ENCODE measurements at regions not wholly inside any gene's neighbourhood (a gene's known extent, or its start where the extent isn't known, plus 50 kb on each side); places are given as distances from the start of the nearest gene placed in this dataset.
A peak's percentile ranks its signal among the peaks of the same experiment; 100 is the strongest.

- Histone ChIP-seq H3K79me2 (ENCODE audit: low read length) (no peaks in the 10 kb centered on the region), H3K9me2 (replicated peaks; ENCODE audit: insufficient read depth, low read length) (no peaks in the 10 kb centered on the region), H2AFZ (ENCODE audit: low read length) (no peak overlapping the region), H4K20me1 (ENCODE audit: insufficient read depth, low read length) (no peaks in the 10 kb centered on the region), H3K4me1 (ENCODE audit: low read length) (no peaks in the 10 kb centered on the region), H3K36me3 (replicated peaks; ENCODE audit: insufficient read depth, low read length) (no peaks in the 10 kb centered on the region), H3K9me3 (replicated peaks; ENCODE audit: insufficient read depth, low read length) (no peaks in the 10 kb centered on the region), H3K9ac (ENCODE audit: low read length) (no peak overlapping the region), H3F3A (ENCODE audit: insufficient read depth, low read length) (no peaks in the 10 kb centered on the region), H3K27ac (ENCODE audit: low read length) (no peak overlapping the region), H3K4me2 (ENCODE audit: low read depth, low read length) (no peak overlapping the region), H3K4me3 (ENCODE audit: low read length) (no peak overlapping the region), H3K27me3 (replicated peaks; ENCODE audit: insufficient read depth, low read length) (no peaks in the 10 kb centered on the region)
- TF ChIP-seq, protein P1, sequence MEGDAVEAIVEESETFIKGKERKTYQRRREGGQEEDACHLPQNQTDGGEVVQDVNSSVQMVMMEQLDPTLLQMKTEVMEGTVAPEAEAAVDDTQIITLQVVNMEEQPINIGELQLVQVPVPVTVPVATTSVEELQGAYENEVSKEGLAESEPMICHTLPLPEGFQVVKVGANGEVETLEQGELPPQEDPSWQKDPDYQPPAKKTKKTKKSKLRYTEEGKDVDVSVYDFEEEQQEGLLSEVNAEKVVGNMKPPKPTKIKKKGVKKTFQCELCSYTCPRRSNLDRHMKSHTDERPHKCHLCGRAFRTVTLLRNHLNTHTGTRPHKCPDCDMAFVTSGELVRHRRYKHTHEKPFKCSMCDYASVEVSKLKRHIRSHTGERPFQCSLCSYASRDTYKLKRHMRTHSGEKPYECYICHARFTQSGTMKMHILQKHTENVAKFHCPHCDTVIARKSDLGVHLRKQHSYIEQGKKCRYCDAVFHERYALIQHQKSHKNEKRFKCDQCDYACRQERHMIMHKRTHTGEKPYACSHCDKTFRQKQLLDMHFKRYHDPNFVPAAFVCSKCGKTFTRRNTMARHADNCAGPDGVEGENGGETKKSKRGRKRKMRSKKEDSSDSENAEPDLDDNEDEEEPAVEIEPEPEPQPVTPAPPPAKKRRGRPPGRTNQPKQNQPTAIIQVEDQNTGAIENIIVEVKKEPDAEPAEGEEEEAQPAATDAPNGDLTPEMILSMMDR (IDR thresholded peaks at IDR 0.05; ENCODE audit: low read length), result peak; percentile 11; the same call in 1 of the 2 replicates
- TF ChIP-seq EZH2 (optimal IDR thresholded peaks at IDR 0.05; ENCODE audit: low read depth, low read length), result no peak
- DNase-seq, result no peak
Observed at GRCh38 chr5:99911971-99912370, 623.2 kb upstream of the FAM174A start.

DNA sequence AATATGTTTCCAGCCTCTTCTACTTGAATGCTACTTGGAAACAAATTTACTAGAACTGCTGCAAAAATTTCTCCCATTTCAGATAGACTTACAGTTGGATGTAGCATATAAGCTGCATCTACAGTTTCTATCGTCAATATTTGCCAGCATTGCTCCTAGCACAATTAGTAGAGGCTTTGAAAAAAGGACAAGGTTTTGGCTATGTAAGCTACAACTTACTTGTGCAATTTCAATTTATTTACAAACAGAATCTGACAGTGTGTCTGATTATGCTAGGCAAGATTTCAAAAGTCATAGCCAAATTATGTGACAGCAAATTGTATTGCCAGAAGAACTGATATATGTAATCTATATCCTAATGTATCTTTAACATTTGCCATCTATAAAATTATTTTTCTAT lies 628.4 kb upstream of the FAM174A start:
- Histone ChIP-seq H3K27ac (ENCODE audit: low read length) (no peak overlapping the region), H4K20me1 (ENCODE audit: insufficient read depth, low read length) (no peaks in the 10 kb centered on the region), H3K79me2 (ENCODE audit: low read length) (no peaks in the 10 kb centered on the region), H3K9me3 (replicated peaks; ENCODE audit: insufficient read depth, low read length) (no peaks in the 10 kb centered on the region), H3K4me2 (ENCODE audit: low read depth, low read length) (no peak overlapping the region), H3K27me3 (replicated peaks; ENCODE audit: insufficient read depth, low read length) (no peaks in the 10 kb centered on the region), H3K9me2 (replicated peaks; ENCODE audit: insufficient read depth, low read length) (no peaks in the 10 kb centered on the region), H3K9ac (ENCODE audit: low read length) (no peak overlapping the region), H2AFZ (ENCODE audit: low read length) (no peak overlapping the region), H3K4me3 (ENCODE audit: low read length) (no peak overlapping the region), H3K36me3 (replicated peaks; ENCODE audit: insufficient read depth, low read length) (no peaks in the 10 kb centered on the region), H3K4me1 (ENCODE audit: low read length) (no peaks in the 10 kb centered on the region), H3F3A (ENCODE audit: insufficient read depth, low read length) (no peaks in the 10 kb centered on the region)
- TF ChIP-seq EZH2 (optimal IDR thresholded peaks at IDR 0.05; ENCODE audit: low read depth, low read length), result no peak
- DNase-seq, result no peak

GRCh38 chr5:99901972-99902371 lies 633.2 kb upstream of the FAM174A start:
- DNase-seq, result no peak
- Histone ChIP-seq H3K79me2 (ENCODE audit: low read length) (no peaks in the 10 kb centered on the region), H3K9me2 (replicated peaks; ENCODE audit: insufficient read depth, low read length) (no peaks in the 10 kb centered on the region)

GRCh38 chr5:99900302-99900852 lies 634.8 kb upstream of the FAM174A start:
- H3K4me2 ChIP-seq (ENCODE audit: low read depth, low read length), result no peak overlapping the region
- H3K4me3 ChIP-seq (ENCODE audit: low read length), result no peak overlapping the region
- H3F3A ChIP-seq (ENCODE audit: insufficient read depth, low read length), result no peaks in the 10 kb centered on the region
- TF ChIP-seq, protein P1 (IDR thresholded peaks at IDR 0.05; ENCODE audit: low read length), result no peak
- no peak for TF ChIP-seq EZH2 (optimal IDR thresholded peaks at IDR 0.05; ENCODE audit: low read depth, low read length)
- no peaks in the 10 kb centered on the region for H3K79me2 ChIP-seq (ENCODE audit: low read length)
- no peaks in the 10 kb centered on the region for H3K9me2 ChIP-seq (replicated peaks; ENCODE audit: insufficient read depth, low read length)
- H3K36me3 ChIP-seq (replicated peaks; ENCODE audit: insufficient read depth, low read length), result no peaks in the 10 kb centered on the region
- no peak overlapping the region for H3K27ac ChIP-seq (ENCODE audit: low read length)
- no peak for DNase-seq
- no peak overlapping the region for H3K9ac ChIP-seq (ENCODE audit: low read length)
- no peaks in the 10 kb centered on the region for H3K27me3 ChIP-seq (replicated peaks; ENCODE audit: insufficient read depth, low read length)
- H2AFZ ChIP-seq (ENCODE audit: low read length), result no peak overlapping the region
- H3K9me3 ChIP-seq (replicated peaks; ENCODE audit: insufficient read depth, low read length), result no peaks in the 10 kb centered on the region
- no peaks in the 10 kb centered on the region for H4K20me1 ChIP-seq (ENCODE audit: insufficient read depth, low read length)
- H3K4me1 ChIP-seq (ENCODE audit: low read length), result no peaks in the 10 kb centered on the region

More at GRCh38 chr5:99901972-99902371, 633.2 kb upstream of the FAM174A start:
- Histone ChIP-seq H3F3A (ENCODE audit: insufficient read depth, low read length) (no peaks in the 10 kb centered on the region), H3K4me3 (ENCODE audit: low read length) (no peak overlapping the region), H3K27me3 (replicated peaks; ENCODE audit: insufficient read depth, low read length) (no peaks in the 10 kb centered on the region), H3K27ac (ENCODE audit: low read length) (no peak overlapping the region), H3K36me3 (replicated peaks; ENCODE audit: insufficient read depth, low read length) (no peaks in the 10 kb centered on the region), H3K4me1 (ENCODE audit: low read length) (no peaks in the 10 kb centered on the region), H3K4me2 (ENCODE audit: low read depth, low read length) (no peak overlapping the region), H2AFZ (ENCODE audit: low read length) (no peak overlapping the region), H3K9me3 (replicated peaks; ENCODE audit: insufficient read depth, low read length) (no peaks in the 10 kb centered on the region), H3K9ac (ENCODE audit: low read length) (no peak overlapping the region), H4K20me1 (ENCODE audit: insufficient read depth, low read length) (no peaks in the 10 kb centered on the region)
- TF ChIP-seq, protein P1 (IDR thresholded peaks at IDR 0.05; ENCODE audit: low read length), result no peak
- no peak for TF ChIP-seq EZH2 (optimal IDR thresholded peaks at IDR 0.05; ENCODE audit: low read depth, low read length)
- TF ChIP-seq EZH2phosphoT487 (IDR thresholded peaks at IDR 0.05; ENCODE audit: low read length), result no peak

Measured in MM.1S (cell line).